Rectal smooth muscle tissue (tissue), 1 donor: ENCODE measurements at regions not wholly inside any gene's neighbourhood (a gene's known extent, or its start where the extent isn't known, plus 50 kb on each side); places are given as distances from the start of the nearest gene placed in this dataset.
"Not testable (repeated sequence)": the region's sequence is repeated elsewhere in the genome, so short reads cannot be mapped to it uniquely, and the experiment has no call there.

Source experiments
- H3K27ac ChIP-seq: one replicate; pipeline ENCODE4 v1.7.0; 2013; ENCODE audit warnings: low read depth, low read length, inconsistent platforms
- H3K27me3 ChIP-seq: one replicate; pipeline ENCODE4 v1.7.0; 2013; ENCODE audit warnings: low read length; ENCODE audit not compliant: control insufficient read depth, insufficient read depth
- H3K36me3 ChIP-seq: one replicate; pipeline ENCODE4 v1.7.0; 2013; ENCODE audit warnings: low read length; ENCODE audit not compliant: control insufficient read depth, insufficient read depth
- H3K4me1 ChIP-seq: one replicate; pipeline ENCODE4 v1.7.0; 2013; ENCODE audit warnings: low read length; ENCODE audit not compliant: control insufficient read depth, insufficient read depth
- H3K4me3 ChIP-seq: one replicate; pipeline ENCODE4 v1.7.0; 2013; ENCODE audit warnings: low read length
- H3K9ac ChIP-seq: one replicate; pipeline ENCODE4 v1.7.0; 2013; ENCODE audit warnings: low read length

DNA sequence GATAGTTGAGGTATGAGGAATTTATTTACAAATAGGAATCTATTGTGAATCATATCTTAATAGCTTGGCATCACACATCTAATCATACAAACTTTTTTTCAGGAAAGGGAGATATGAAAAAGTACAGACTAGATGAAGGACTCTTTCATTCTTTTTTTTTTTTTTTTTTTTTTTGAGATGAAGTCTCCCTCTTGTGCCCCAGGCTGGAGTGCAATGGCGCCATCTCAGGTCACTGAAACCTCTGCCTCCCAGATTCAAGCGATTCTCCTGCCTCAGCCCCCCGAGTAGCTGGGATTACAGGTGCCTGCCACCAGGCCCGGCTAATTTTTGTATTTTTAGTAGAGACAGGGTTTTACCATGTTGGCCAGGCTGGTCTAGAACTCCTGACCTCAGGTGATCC lies 65.1 kb upstream of the NECTIN3 start:
- H3K27me3 ChIP-seq, H3K9ac ChIP-seq, H3K27ac ChIP-seq, H3K4me3 ChIP-seq, H3K36me3 ChIP-seq, H3K4me1 ChIP-seq: not testable (repeated sequence)

DNA sequence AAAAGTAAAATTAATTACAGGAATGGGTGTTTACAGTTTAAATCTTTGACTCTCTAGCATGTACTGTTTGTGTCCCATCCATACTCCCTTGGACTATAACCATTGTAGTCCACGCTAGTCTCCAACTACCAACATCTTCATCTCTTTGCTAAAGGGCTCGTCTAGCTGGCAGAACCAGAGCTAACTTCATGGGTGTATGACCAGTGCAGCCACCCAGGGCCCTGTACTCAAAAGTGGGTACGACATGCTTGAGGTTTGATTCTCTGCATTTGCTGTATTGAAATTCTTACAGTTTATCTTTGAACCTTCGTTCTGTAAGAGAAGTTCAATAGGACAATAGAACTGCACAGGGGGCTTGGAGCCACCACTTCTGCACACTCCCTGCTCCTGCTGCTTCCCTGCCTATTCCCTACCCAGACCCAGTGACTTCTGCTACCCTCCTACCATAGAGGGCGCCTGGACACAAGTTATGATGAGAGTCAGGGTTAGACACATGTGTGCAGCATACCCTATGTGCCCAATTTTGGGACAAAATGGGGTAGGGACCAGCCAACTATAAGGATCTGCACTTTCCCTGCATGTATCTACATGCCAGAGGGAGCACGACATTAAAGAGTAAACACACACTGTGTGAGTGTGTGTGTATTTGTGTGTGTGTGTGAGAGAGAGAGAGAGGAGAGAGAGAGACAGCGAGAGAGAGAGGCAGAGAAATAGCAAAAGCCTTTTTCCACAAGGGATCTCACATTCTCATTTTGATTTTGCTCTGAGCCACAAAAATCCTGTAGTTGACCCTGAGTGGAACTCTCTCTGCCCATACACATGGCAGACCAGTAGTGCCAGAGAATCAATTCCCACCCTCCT lies 59.0 kb upstream of the NECTIN3 start:
- Histone ChIP-seq H3K4me1 (no peaks in the 10 kb centered on the region), H3K9ac (no peak overlapping the region), H3K27me3 (no peaks in the 10 kb centered on the region), H3K36me3 (no peaks in the 10 kb centered on the region), H3K4me3 (no peak overlapping the region), H3K27ac (no peak overlapping the region)
